Loucy (cell line): ENCODE measurements at regions not wholly inside any gene's neighbourhood (a gene's known extent, or its start where the extent isn't known, plus 50 kb on each side); places are given as distances from the start of the nearest gene placed in this dataset.

Source experiments
- H2AFZ ChIP-seq: fragments of 200-600 bp; sonication (generic); 2 replicates; pipeline ENCODE4 v1.6.0; 2016; ENCODE audit warnings: antibody characterized with exemption, mild to moderate bottlenecking, low read length, moderate library complexity
- H3F3A ChIP-seq: fragments of 200-600 bp; 2 replicates; pipeline ENCODE4 v1.6.0; 2016; ENCODE audit warnings: antibody characterized with exemption, low read depth, mild to moderate bottlenecking
- H3K27me3 ChIP-seq: fragments of 200-600 bp; sonication (generic); 2 replicates; pipeline ENCODE4 v1.6.1; 2014; ENCODE audit warnings: low read length, mild to moderate bottlenecking; ENCODE audit not compliant: insufficient read depth, poor library complexity, severe bottlenecking
- H3K36me3 ChIP-seq: fragments of 200-600 bp; sonication (generic); 2 replicates; pipeline ENCODE4 v1.6.1; 2016; ENCODE audit warnings: low read length; ENCODE audit not compliant: insufficient read depth
- H3K4me1 ChIP-seq: fragments of 200-600 bp; sonication (generic); 2 replicates; pipeline ENCODE4 v1.5.1; 2014; ENCODE audit warnings: low read length, mild to moderate bottlenecking; ENCODE audit not compliant: insufficient read depth, poor library complexity, severe bottlenecking
- H3K4me2 ChIP-seq: fragments of 200-600 bp; sonication (generic); 2 replicates; pipeline ENCODE4 v1.6.0; 2014; ENCODE audit warnings: antibody characterized with exemption, low read length, low read depth, mild to moderate bottlenecking; ENCODE audit not compliant: poor library complexity, severe bottlenecking
- H3K4me3 ChIP-seq: fragments of 200-600 bp; sonication (generic); 2 replicates; pipeline ENCODE4 v1.5.1; 2014; ENCODE audit warnings: low read length, mild to moderate bottlenecking, mixed read lengths; ENCODE audit not compliant: poor library complexity, severe bottlenecking
- H3K79me2 ChIP-seq: fragments of 200-600 bp; sonication (generic); 2 replicates; pipeline ENCODE4 v1.6.1; 2014; ENCODE audit warnings: low read length; ENCODE audit not compliant: insufficient read depth
- H3K9ac ChIP-seq: fragments of 200-600 bp; sonication (generic); 2 replicates; pipeline ENCODE4 v1.6.0; 2014; ENCODE audit warnings: mild to moderate bottlenecking, low read depth, low read length, moderate library complexity; ENCODE audit not compliant: poor library complexity, severe bottlenecking
- H3K9me2 ChIP-seq: fragments of 200-600 bp; sonication (generic); replicated peaks from 2 replicates; pipeline ENCODE4 v1.6.1; 2016; ENCODE audit warnings: low read depth, low read length, mixed read lengths
- H3K9me3 ChIP-seq: fragments of 200-600 bp; sonication (generic); 2 replicates; pipeline ENCODE4 v1.6.1; 2014; ENCODE audit warnings: mild to moderate bottlenecking, antibody characterized with exemption, low read length, low read depth; ENCODE audit not compliant: insufficient read depth
- H4K20me1 ChIP-seq: fragments of 200-600 bp; sonication (generic); 2 replicates; pipeline ENCODE4 v1.6.0; 2014; ENCODE audit warnings: antibody characterized with exemption, low read length, mild to moderate bottlenecking; ENCODE audit not compliant: insufficient read depth, poor library complexity, severe bottlenecking
- CTCF ChIP-seq: fragments of 200-600 bp; sonication (generic); conservative IDR thresholded peaks from 2 replicates; pipeline ENCODE4 v1.5.1; 2014; ENCODE audit warnings: mild to moderate bottlenecking, antibody characterized with exemption, low read length
- EZH2phosphoT487 ChIP-seq: fragments of 200-600 bp; IDR thresholded peaks from 2 replicates; pipeline ENCODE4 v1.6.1; 2018; ENCODE audit warnings: antibody characterized with exemption, mild to moderate bottlenecking, moderate library complexity, borderline replicate concordance

DNA sequence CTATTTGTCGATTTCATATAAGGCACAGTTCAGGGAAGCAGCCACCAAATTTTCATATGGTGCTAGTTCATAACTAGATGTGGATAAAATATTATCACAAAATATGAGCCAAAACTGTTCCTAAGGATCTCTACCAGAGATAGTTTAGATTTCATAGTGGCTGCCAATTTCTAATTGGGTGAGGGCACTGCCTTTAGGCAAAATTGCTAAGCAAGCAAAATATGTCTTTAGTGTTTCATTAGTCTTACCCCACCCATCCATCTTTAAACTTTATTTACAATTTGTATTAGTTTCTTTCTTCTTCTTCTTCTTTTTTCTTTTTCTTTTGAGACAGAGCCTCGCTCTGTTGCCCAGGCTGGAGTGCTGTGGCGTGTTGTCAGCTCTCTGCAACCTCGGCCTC lies 77.1 kb upstream of the SLC4A10 start:
- H3K36me3 ChIP-seq = no peaks in the 10 kb centered on the region
- no peak overlapping the region for H3K4me2 ChIP-seq
- H3K9me3 ChIP-seq = no peaks in the 10 kb centered on the region
- no peak for TF ChIP-seq CTCF
- no peak for TF ChIP-seq EZH2phosphoT487
- H3K27me3 ChIP-seq = no peaks in the 10 kb centered on the region
- no peaks in the 10 kb centered on the region for H3F3A ChIP-seq
- H3K9me2 ChIP-seq = 0 out of 2 replicates have a peak, but pooled peaks cover 4% of the 10 kb centered on the region
- H3K9ac ChIP-seq = no peak overlapping the region
- no peaks in the 10 kb centered on the region for H4K20me1 ChIP-seq
- no peak overlapping the region for H2AFZ ChIP-seq
- H3K4me1 ChIP-seq = no peaks in the 10 kb centered on the region
- H3K4me3 ChIP-seq = no peak overlapping the region
- no peaks in the 10 kb centered on the region for H3K79me2 ChIP-seq

DNA sequence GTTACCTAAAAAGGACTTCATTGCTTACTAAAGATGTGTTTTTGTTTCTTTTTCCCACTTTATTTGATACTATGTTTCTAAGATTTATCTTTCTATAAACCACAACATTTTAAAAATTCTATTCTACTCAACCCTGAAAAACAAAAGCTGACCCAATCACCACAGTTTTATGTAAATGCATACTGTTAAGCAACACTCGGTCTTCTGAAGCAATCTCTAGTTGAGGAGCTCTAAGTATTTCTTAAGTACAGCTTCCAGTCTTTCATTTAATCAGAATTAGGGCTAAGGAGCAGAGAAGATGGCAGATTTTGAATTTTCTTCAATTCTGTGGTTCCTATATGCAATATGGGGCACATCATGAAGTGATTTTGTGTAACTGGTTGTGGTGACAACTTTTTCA lies 72.2 kb upstream of the SLC4A10 start:
- no peak overlapping the region for H3K9ac ChIP-seq
- no peaks in the 10 kb centered on the region for H3K27me3 ChIP-seq

DNA sequence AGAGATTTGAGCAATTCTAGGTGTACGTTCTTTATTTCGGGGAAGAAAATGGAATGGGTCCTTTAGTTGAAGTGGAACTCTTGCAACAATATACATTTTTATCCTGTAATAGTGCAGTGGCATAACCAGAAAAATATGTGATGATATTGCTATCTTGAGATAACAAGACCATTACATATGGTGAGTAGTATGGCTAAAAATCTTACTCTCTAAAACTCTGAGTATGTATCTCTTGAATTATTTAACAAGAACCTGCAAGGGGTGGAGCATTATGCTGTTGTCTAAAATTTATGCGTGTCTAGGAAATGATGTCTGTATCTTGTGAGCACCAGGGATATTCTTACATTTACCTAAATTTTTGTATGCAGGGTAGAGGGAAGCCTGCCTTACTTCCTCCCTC lies 68.4 kb upstream of the SLC4A10 start:
- TF ChIP-seq CTCF (no peak), EZH2phosphoT487 (no peak)
- H3K4me2 ChIP-seq = no peak overlapping the region
- H3K36me3 ChIP-seq = no peaks in the 10 kb centered on the region
- no peak overlapping the region for H2AFZ ChIP-seq
- no peaks in the 10 kb centered on the region for H3F3A ChIP-seq
- H3K4me3 ChIP-seq = no peak overlapping the region
- no peaks in the 10 kb centered on the region for H3K9me2 ChIP-seq
- H3K9ac ChIP-seq = no peak overlapping the region
- no peaks in the 10 kb centered on the region for H3K79me2 ChIP-seq
- H3K9me3 ChIP-seq = no peaks in the 10 kb centered on the region
- no peaks in the 10 kb centered on the region for H3K4me1 ChIP-seq
- no peaks in the 10 kb centered on the region for H4K20me1 ChIP-seq
- no peaks in the 10 kb centered on the region for H3K27me3 ChIP-seq

More for the DNA sequence above, 72.2 kb upstream of the SLC4A10 start:
- Histone ChIP-seq H3K36me3 (no peaks in the 10 kb centered on the region), H3K4me2 (no peak overlapping the region), H3K4me3 (no peak overlapping the region), H3K4me1 (no peaks in the 10 kb centered on the region), H3K9me3 (no peaks in the 10 kb centered on the region), H3F3A (no peaks in the 10 kb centered on the region), H3K9me2 (0 out of 2 replicates have a peak, but pooled peaks cover 4% of the 10 kb centered on the region), H2AFZ (no peak overlapping the region), H4K20me1 (no peaks in the 10 kb centered on the region), H3K79me2 (no peaks in the 10 kb centered on the region)
- TF ChIP-seq CTCF (no peak), EZH2phosphoT487 (no peak)
